ENCODE measurements at regions not wholly inside any gene's neighbourhood (a gene's known extent, or its start where the extent isn't known, plus 50 kb on each side); places are given as distances from the start of the nearest gene placed in this dataset.

DNA sequence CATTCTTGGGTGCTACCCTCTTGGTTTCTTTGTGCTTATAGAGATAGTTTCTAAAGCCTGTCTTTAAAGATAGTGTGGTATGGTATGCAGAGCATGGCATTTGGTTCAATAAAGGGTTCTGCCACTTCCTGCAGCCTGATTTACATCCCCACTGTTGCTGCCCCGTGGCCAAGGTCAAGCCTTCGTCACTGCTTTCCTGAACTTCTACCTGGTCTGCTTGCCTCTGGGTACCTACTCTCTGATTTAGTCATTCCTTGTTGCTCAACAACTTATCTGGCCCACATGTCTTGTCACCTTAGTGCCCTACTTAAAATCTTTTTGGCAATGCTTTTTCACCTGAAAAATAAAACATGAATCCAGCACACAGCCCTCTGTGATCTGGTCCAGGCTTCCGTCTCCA lies 352.9 kb downstream of the LPIN1 start:
- Histone ChIP-seq H3K4me3 (ENCODE audit: low read length) (no peak overlapping the region), H3K27me3 (ENCODE audit: control insufficient read depth, insufficient read depth, low read length, poor library complexity, severe bottlenecking) (no peaks in the 10 kb centered on the region), H3K27ac (ENCODE audit: low read depth, low read length) (no peak overlapping the region), H3K4me1 (ENCODE audit: control insufficient read depth, insufficient read depth, low read length) (no peaks in the 10 kb centered on the region), H3K9ac (ENCODE audit: extremely low read depth, low read length, poor library complexity, severe bottlenecking) (no peak overlapping the region), H3K9me3 (ENCODE audit: control insufficient read depth, low read length) (no peaks in the 10 kb centered on the region), H3K36me3 (ENCODE audit: control insufficient read depth, insufficient read depth, low read length) (no peaks in the 10 kb centered on the region)
- no peaks in the 10 kb centered on the region for H3K36me3 Mint-ChIP-seq (ENCODE audit: low read depth)
- H3K9me3 Mint-ChIP-seq: no peaks in the 10 kb centered on the region
- H3K4me1 Mint-ChIP-seq: no peaks in the 10 kb centered on the region
- TF ChIP-seq, protein P1, sequence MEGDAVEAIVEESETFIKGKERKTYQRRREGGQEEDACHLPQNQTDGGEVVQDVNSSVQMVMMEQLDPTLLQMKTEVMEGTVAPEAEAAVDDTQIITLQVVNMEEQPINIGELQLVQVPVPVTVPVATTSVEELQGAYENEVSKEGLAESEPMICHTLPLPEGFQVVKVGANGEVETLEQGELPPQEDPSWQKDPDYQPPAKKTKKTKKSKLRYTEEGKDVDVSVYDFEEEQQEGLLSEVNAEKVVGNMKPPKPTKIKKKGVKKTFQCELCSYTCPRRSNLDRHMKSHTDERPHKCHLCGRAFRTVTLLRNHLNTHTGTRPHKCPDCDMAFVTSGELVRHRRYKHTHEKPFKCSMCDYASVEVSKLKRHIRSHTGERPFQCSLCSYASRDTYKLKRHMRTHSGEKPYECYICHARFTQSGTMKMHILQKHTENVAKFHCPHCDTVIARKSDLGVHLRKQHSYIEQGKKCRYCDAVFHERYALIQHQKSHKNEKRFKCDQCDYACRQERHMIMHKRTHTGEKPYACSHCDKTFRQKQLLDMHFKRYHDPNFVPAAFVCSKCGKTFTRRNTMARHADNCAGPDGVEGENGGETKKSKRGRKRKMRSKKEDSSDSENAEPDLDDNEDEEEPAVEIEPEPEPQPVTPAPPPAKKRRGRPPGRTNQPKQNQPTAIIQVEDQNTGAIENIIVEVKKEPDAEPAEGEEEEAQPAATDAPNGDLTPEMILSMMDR (conservative IDR thresholded peaks at IDR 0.05): no peak
- peaks cover 2% of the 10 kb centered on the region for H3K27me3 Mint-ChIP-seq (ENCODE audit: insufficient read depth)
- WGBS, 2 experiments (ENCODE audit: insufficient coverage in 1 of 2, insufficient read length in 1 of 2): 88 to 94% methylated on average over 2 to 3 of the region's 3 CpGs
- H3K4me3 Mint-ChIP-seq: no peak overlapping the region
- DNase-seq: no peak
- no peak overlapping the region for H3K27ac Mint-ChIP-seq

DNA sequence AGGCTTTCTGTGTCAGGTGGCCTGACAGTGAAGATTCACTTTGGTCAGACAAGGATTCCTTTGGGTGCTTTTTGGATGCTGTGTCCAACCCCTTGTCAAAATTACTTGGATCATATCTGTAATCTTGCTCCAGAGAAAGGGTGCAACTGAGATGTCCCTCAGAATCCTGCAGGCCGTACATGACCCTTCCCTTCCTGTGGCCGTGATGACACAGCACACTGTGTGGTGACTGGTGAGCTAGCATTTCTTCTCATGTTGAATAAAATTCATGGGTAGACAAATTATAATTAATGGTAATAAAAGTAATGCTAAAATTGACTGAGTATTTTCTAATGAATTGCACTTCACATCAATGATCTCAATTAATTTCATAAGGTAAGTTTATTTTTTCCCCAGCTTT lies 356.2 kb downstream of the LPIN1 start:
- no peaks in the 10 kb centered on the region for H3K36me3 Mint-ChIP-seq (ENCODE audit: low read depth)
- H3K36me3 ChIP-seq (ENCODE audit: control insufficient read depth, insufficient read depth, low read length): no peaks in the 10 kb centered on the region
- H3K9me3 ChIP-seq (ENCODE audit: control insufficient read depth, low read length): no peaks in the 10 kb centered on the region
- no peak overlapping the region for H3K9ac ChIP-seq (ENCODE audit: extremely low read depth, low read length, poor library complexity, severe bottlenecking)
- no peak overlapping the region for H3K4me3 Mint-ChIP-seq
- no peaks in the 10 kb centered on the region for H3K4me1 ChIP-seq (ENCODE audit: control insufficient read depth, insufficient read depth, low read length)
- no peaks in the 10 kb centered on the region for H3K4me1 Mint-ChIP-seq
- no peak for DNase-seq
- TF ChIP-seq, protein P1 (conservative IDR thresholded peaks at IDR 0.05): no peak
- H3K27me3 Mint-ChIP-seq (ENCODE audit: insufficient read depth): no peaks in the 10 kb centered on the region
- 86 to 90% methylated on average over 1 to 2 of the region's 2 CpGs for WGBS, 2 experiments (ENCODE audit: insufficient coverage in 1 of 2, insufficient read length in 1 of 2)
- no peak overlapping the region for H3K27ac Mint-ChIP-seq
- H3K27me3 ChIP-seq (ENCODE audit: control insufficient read depth, insufficient read depth, low read length, poor library complexity, severe bottlenecking): no peaks in the 10 kb centered on the region
- H3K9me3 Mint-ChIP-seq: no peaks in the 10 kb centered on the region
- H3K27ac ChIP-seq (ENCODE audit: low read depth, low read length): no peak overlapping the region
- no peak overlapping the region for H3K4me3 ChIP-seq (ENCODE audit: low read length)

DNA sequence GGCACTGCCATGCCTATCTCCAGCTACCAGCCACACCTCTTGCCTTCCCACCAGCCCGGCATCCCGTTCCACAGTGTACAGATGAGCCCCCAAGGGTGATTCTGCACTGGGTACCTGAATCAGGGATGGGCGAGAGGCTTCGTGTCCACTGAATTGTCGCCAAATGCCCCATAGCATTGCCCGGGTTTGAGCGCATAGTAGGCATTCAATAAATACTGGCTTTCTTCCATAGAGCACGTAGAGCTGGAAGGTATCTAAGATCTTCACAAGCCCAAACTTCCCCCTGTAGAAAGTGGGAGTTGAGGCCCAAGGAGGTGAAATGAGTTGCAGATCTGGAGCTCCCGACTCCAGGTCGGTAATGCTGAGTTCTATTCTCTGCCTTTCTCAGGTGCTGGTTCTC lies 358.7 kb downstream of the LPIN1 start:
- TF ChIP-seq, protein P1 (conservative IDR thresholded peaks at IDR 0.05): no peak
- Histone ChIP-seq H3K27ac (ENCODE audit: low read depth, low read length) (no peak overlapping the region), H3K9ac (ENCODE audit: extremely low read depth, low read length, poor library complexity, severe bottlenecking) (no peak overlapping the region), H3K36me3 (ENCODE audit: control insufficient read depth, insufficient read depth, low read length) (no peaks in the 10 kb centered on the region), H3K27me3 (ENCODE audit: control insufficient read depth, insufficient read depth, low read length, poor library complexity, severe bottlenecking) (no peaks in the 10 kb centered on the region), H3K4me3 (ENCODE audit: low read length) (no peak overlapping the region), H3K9me3 (ENCODE audit: control insufficient read depth, low read length) (no peaks in the 10 kb centered on the region), H3K4me1 (ENCODE audit: control insufficient read depth, insufficient read depth, low read length) (no peaks in the 10 kb centered on the region)
- Mint-ChIP-seq H3K4me1 (peaks cover 5% of the 10 kb centered on the region), H3K36me3 (ENCODE audit: low read depth) (no peaks in the 10 kb centered on the region), H3K4me3 (no peak overlapping the region), H3K27me3 (ENCODE audit: insufficient read depth) (no peaks in the 10 kb centered on the region), H3K27ac (no peak overlapping the region), H3K9me3 (no peaks in the 10 kb centered on the region)
- WGBS, 2 experiments (ENCODE audit: insufficient coverage in 1 of 2, insufficient read length in 1 of 2): 94 to 96% methylated on average over 7 to 10 of the region's 10 CpGs
- DNase-seq: no peak

Data from endodermal cell (in vitro differentiated cells).